Pancreas (tissue), 10 donors: ENCODE measurements at regions not wholly inside any gene's neighbourhood (a gene's known extent, or its start where the extent isn't known, plus 50 kb on each side); places are given as distances from the start of the nearest gene placed in this dataset.

Source experiments
- ATAC-seq, 4 donors: fragments of 200-7000 bp; cut with Tn5 transposase; one replicate each; pipeline versions ENCODE4 v1.8.0 to v1.9.1; 2020; ENCODE audit warnings: mild to moderate bottlenecking in 4 of 4, moderate library complexity in 4 of 4
- DNase-seq, 6 donors: peaks; one replicate each; pipeline ENCODE4 v3.0.0-alpha.2; 2020
- FAIRE-seq: peaks from 2 replicates; lab custom pipeline; 2012; peaks lifted over from hg19 to GRCh38; lab: Jason Lieb, UNC
- H3K27ac ChIP-seq, 4 donors: fragments of 200-600 bp; sonication (generic); 1 replicate in 3 of 4; 2 replicates in 1 of 4; pipeline versions ENCODE4 v1.5.0 to v1.8.0; 2020
- H3K27me3 ChIP-seq, 4 donors: fragments of 200-600 bp; one replicate each; pipeline ENCODE4 v1.8.0; 2021
- H3K36me3 ChIP-seq, 3 donors: fragments of 200-600 bp; sonication (generic) in 1 of 3; one replicate each; pipeline versions ENCODE4 v1.5.0 to v1.8.0; 2020 to 2021
- H3K4me1 ChIP-seq, 3 donors: fragments of 200-600 bp; one replicate each; pipeline ENCODE4 v1.8.0; 2021
- H3K4me3 ChIP-seq, 4 donors: fragments of 200-600 bp; sonication (generic) in 2 of 4; one replicate each; pipeline versions ENCODE4 v1.5.0 to v1.8.0; 2020 to 2021
- H3K9me3 ChIP-seq, 4 donors: fragments of 200-600 bp; one replicate each; pipeline ENCODE4 v1.8.0; 2021
- WGBS, 2 donors: extraction: QIAGEN DNeasy Blood & Tissue Kit; methylation state at CpG; one replicate each; pipeline ENCODE4 v1.1.7; 2013; 5-methylcytosine and 5-hydroxymethylcytosine counted together
- intact Hi-C, 3 donors: fragments of 100-400 bp; cut with DNase I; formaldehyde crosslinking; loops; one replicate each; pipeline versions ENCODE4 v1.11.1 to v1.14.2; 2022
- TF ChIP-seq, protein P1 (sequence below), 4 donors: fragments of 200-600 bp; sonication (generic) in 3 of 4; IDR thresholded peaks; one replicate each; pipeline versions ENCODE4 v1.5.0 to v1.8.0; 2021; ENCODE audit warnings: antibody characterized with exemption in 4 of 4
- donor health status: healthy with polysubstance abuse.
- donor health status: DM: no; HTN: no; CAD: no; lungs with moderate emphysema.
- donor health status: DM: no; HTN: no; CAD: no.
- donor health status: control.
- donor health status: control.
- donor health status: Bipolar disorder and iron deficiency.
- donor health status: DM: yes; HTN: yes; CAD: no.
- donor health status: DM: no; HTN: no; CAD: no.
- donor health status: DM: no; HTN: no; CAD: no.
- donor health status: DM: yes; HTN: yes; CAD: no.

GRCh38 chr2:44869761-44870160, 71.7 kb upstream of the SIX3 start:
- intact Hi-C loops, result no loop called here
- H3K4me3 ChIP-seq, result no peak overlapping the region
- TF ChIP-seq, protein P1, sequence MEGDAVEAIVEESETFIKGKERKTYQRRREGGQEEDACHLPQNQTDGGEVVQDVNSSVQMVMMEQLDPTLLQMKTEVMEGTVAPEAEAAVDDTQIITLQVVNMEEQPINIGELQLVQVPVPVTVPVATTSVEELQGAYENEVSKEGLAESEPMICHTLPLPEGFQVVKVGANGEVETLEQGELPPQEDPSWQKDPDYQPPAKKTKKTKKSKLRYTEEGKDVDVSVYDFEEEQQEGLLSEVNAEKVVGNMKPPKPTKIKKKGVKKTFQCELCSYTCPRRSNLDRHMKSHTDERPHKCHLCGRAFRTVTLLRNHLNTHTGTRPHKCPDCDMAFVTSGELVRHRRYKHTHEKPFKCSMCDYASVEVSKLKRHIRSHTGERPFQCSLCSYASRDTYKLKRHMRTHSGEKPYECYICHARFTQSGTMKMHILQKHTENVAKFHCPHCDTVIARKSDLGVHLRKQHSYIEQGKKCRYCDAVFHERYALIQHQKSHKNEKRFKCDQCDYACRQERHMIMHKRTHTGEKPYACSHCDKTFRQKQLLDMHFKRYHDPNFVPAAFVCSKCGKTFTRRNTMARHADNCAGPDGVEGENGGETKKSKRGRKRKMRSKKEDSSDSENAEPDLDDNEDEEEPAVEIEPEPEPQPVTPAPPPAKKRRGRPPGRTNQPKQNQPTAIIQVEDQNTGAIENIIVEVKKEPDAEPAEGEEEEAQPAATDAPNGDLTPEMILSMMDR (IDR thresholded peaks at IDR 0.05), result no peak
- ATAC-seq, result no peak
- DNase-seq, result no peak
- H3K9me3 ChIP-seq, result no peaks in the 10 kb centered on the region
- no peak overlapping the region for H3K27ac ChIP-seq
- 47% methylated on average over 5 of the region's 5 CpGs for WGBS, 2 donors
- H3K36me3 ChIP-seq, result no peaks in the 10 kb centered on the region
- H3K4me1 ChIP-seq, result no peaks in the 10 kb centered on the region
- FAIRE-seq, result no peak
- H3K27me3 ChIP-seq, result no peaks in the 10 kb centered on the region

DNA sequence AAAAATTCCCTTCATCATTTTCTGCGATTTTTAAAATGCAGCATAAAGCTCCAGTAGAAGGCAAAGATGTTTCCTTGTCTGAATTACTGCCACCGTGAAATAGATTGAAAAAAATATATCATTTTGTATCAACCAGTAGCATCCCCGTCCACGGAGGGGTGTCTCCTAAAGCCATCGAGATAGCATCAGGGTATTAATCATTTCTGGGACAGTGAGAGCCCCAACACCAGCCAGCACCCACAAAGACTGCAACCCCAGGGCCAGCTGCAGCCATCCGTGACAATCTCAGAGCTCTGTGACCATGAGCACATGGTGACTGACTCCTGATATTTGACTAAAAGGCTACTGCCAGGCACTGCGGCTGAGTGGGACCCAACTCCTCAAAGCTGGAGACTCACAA, 64.1 kb upstream of the SIX3 start:
- H3K4me1 ChIP-seq, result no peaks in the 10 kb centered on the region
- WGBS, 2 donors, result 57% methylated on average over 7 of the region's 7 CpGs
- no peaks in the 10 kb centered on the region for H3K36me3 ChIP-seq
- H3K27me3 ChIP-seq, result no peaks in the 10 kb centered on the region
- H3K4me3 ChIP-seq, result no peak overlapping the region
- no peak for ATAC-seq
- intact Hi-C loops, result no loop called here
- TF ChIP-seq, protein P1 (IDR thresholded peaks at IDR 0.05), result no peak
- H3K27ac ChIP-seq, result no peak overlapping the region
- H3K9me3 ChIP-seq, result no peaks in the 10 kb centered on the region
- FAIRE-seq, result no peak
- no peak for DNase-seq

DNA sequence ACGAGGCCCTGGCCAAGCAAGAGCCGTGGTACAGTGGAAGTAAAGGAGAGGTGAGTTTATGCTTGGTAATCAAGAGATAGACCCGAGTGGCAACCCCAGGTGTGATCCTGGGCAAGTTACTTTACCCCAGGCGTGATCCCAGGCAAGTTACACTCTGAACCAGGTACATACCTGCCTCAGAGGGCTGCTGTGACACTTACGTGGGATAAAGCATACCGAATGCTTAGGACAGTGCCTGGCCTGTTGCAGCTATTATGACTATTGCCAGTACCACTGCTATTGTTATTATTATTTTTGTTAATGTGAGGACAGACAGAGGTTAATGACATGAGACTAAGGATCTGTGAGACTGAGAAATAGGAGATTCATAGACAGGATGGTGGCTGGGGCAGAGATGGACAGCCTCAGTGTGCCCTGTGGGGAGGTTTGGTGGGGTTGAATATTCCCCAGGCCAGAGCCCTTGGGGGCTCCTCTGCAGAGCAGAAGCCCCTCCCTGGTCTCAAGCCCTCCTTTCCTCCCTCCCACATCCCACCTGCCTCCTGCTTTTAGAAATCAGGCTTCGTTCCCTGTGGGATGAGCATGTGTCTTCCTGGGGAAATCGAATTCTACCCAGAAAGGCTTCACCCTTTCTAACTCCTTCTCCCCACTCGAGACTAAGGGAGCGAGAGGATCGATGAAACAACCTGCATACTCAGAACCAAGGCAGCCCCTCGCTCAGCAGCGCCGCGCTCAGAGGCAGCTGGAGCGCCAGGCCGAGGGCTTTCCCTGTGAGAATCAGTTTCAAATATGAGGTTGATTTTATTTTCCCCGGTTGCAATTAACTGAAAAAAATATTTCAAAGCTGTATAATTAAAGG, 62.0 kb upstream of the SIX3 start:
- no peaks in the 10 kb centered on the region for H3K9me3 ChIP-seq
- WGBS, 2 donors, result 61 to 66% methylated on average over 18 of the region's 18 CpGs
- H3K27me3 ChIP-seq, result no peaks in the 10 kb centered on the region
- DNase-seq (no peak), FAIRE-seq (no peak), ATAC-seq (no peak)
- H3K4me3 ChIP-seq, result no peak overlapping the region
- TF ChIP-seq, protein P1 (IDR thresholded peaks at IDR 0.05), result no peak
- intact Hi-C loops, result no loop called here
- H3K27ac ChIP-seq, result no peak overlapping the region
- no peaks in the 10 kb centered on the region for H3K36me3 ChIP-seq
- H3K4me1 ChIP-seq, result no peaks in the 10 kb centered on the region

DNA sequence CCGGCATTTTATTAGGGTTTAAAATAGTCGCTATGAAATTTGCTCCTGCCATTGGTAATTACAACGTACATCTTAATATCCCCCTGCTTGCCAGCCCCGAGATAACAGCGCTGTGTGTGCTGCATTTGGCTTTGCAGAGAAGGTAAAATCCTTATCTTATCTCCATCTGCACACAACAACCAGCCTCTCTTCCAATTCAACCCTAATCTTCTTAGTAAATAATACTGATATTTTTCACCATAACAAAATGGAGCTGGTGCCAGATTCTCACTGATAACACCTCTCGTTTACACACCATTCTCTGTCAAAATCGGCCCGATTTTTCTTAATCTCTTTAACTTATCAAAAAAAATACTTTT, 61.4 kb upstream of the SIX3 start:
- no peak for DNase-seq
- no peaks in the 10 kb centered on the region for H3K9me3 ChIP-seq
- ATAC-seq, result no peak
- no peak overlapping the region for H3K4me3 ChIP-seq
- H3K27me3 ChIP-seq, result no peaks in the 10 kb centered on the region
- no peak for FAIRE-seq
- H3K27ac ChIP-seq, result no peak overlapping the region
- H3K36me3 ChIP-seq, result no peaks in the 10 kb centered on the region
- intact Hi-C loops, result no loop called here
- no peaks in the 10 kb centered on the region for H3K4me1 ChIP-seq
- WGBS, 2 donors, result 22% methylated on average over 8 of the region's 8 CpGs
- TF ChIP-seq, protein P1 (IDR thresholded peaks at IDR 0.05), result no peak

DNA sequence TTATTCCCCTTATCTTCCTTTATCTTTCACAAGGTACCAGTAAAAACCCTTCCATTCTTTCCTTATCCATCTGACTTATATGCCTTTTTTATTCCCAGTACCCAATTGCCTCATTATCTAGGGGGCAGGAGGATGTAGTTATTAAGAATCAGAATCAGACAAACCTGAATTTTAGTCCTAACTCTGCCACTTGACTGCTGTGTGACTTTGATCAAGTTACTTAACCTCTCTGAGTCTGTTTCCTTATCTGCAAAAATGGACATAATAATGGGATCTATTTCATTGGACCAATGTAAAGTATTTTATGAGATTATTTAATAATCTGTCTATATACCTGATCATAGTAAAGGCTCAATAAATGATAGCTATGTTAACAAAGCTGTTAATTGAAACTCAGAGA, 59.6 kb upstream of the SIX3 start:
- H3K36me3 ChIP-seq, result no peaks in the 10 kb centered on the region
- H3K9me3 ChIP-seq, result no peaks in the 10 kb centered on the region
- TF ChIP-seq, protein P1 (IDR thresholded peaks at IDR 0.05), result no peak
- H3K4me3 ChIP-seq, result no peak overlapping the region
- no peak for DNase-seq
- intact Hi-C loops, result no loop called here
- FAIRE-seq, result no peak
- no peaks in the 10 kb centered on the region for H3K27me3 ChIP-seq
- H3K27ac ChIP-seq, result no peak overlapping the region
- H3K4me1 ChIP-seq, result no peaks in the 10 kb centered on the region
- no peak for ATAC-seq
